Epithelial cell of proximal tubule (primary cell): ENCODE measurements at regions not wholly inside any gene's neighbourhood (a gene's known extent, or its start where the extent isn't known, plus 50 kb on each side); places are given as distances from the start of the nearest gene placed in this dataset.

Source experiments
- DNase-seq: peaks from one replicate; pipeline ENCODE4 v3.0.0-alpha.2; 2011; ENCODE audit warnings: low read depth
- H3K4me3 ChIP-seq: 2 replicates; pipeline ENCODE4 v1.5.1; 2011; ENCODE audit warnings: low read depth, mild to moderate bottlenecking, low read length
- CTCF ChIP-seq: conservative IDR thresholded peaks from 2 replicates; pipeline ENCODE4 v1.5.1; 2012; ENCODE audit warnings: low read depth, mild to moderate bottlenecking, low read length

- no peak for TF ChIP-seq CTCF
- no peak overlapping the region for H3K4me3 ChIP-seq
- no peak for DNase-seq
Measured at GRCh38 chr5:5719292-5719691, 296.8 kb downstream of the ICE1 start.

- DNase-seq: no peak
- no peak overlapping the region for H3K4me3 ChIP-seq
- TF ChIP-seq CTCF: no peak
Measured at GRCh38 chr5:5716665-5717064, 294.2 kb downstream of the ICE1 start.

GRCh38 chr5:5711592-5711991, 289.1 kb downstream of the ICE1 start:
- no peak for TF ChIP-seq CTCF
- DNase-seq: no peak
- no peak overlapping the region for H3K4me3 ChIP-seq

- DNase-seq: no peak
- TF ChIP-seq CTCF: no peak
- H3K4me3 ChIP-seq: no peak overlapping the region
Measured at GRCh38 chr5:5711112-5711511, 288.6 kb downstream of the ICE1 start.

- TF ChIP-seq CTCF: no peak
- no peak overlapping the region for H3K4me3 ChIP-seq
- DNase-seq: no peak
Measured at GRCh38 chr5:5710471-5710870, 288.0 kb downstream of the ICE1 start.

GRCh38 chr5:5708367-5708919, 286.0 kb downstream of the ICE1 start:
- H3K4me3 ChIP-seq: no peak overlapping the region
- no peak for DNase-seq
- TF ChIP-seq CTCF: no peak

- no peak for TF ChIP-seq CTCF
- no peak for DNase-seq
- H3K4me3 ChIP-seq: no peak overlapping the region
Measured at GRCh38 chr5:5705010-5705409, 282.5 kb downstream of the ICE1 start.
